Stimulated activated CD8-positive, alpha-beta memory T cell treated with anti-CD3 and anti-CD28 coated beads, Interleukin-2, amount 100 ng/mL, for 1 hour (primary cell): ENCODE measurements at regions not wholly inside any gene's neighbourhood (a gene's known extent, or its start where the extent isn't known, plus 50 kb on each side); places are given as distances from the start of the nearest gene placed in this dataset.
"Not testable (repeated sequence)": the region's sequence is repeated elsewhere in the genome, so short reads cannot be mapped to it uniquely, and the experiment has no call there.

ENCODE experiments used
- DNase-seq, 2 donors: peaks; one replicate each; pipeline ENCODE4 v3.0.0-alpha.2; 2020; ENCODE audit warnings: low read depth in 2 of 2

- DNase-seq = not testable (repeated sequence)
These were observed 64.8 kb downstream of the B4GALT7 start for GRCh38 chr5:177664737-177665136.

- DNase-seq = not testable (repeated sequence)
These were observed 65.2 kb downstream of the B4GALT7 start for GRCh38 chr5:177665172-177665571.

- DNase-seq = not testable (repeated sequence)
These were observed 66.0 kb downstream of the B4GALT7 start for GRCh38 chr5:177665960-177666359.

GRCh38 chr5:177671035-177671754 is 71.3 kb downstream of the B4GALT7 start:
- not testable (repeated sequence) for DNase-seq

GRCh38 chr5:177671755-177672690 is 72.1 kb downstream of the B4GALT7 start:
- DNase-seq = peak; percentile 57 to 63
